ENCODE measurements at regions not wholly inside any gene's neighbourhood (a gene's known extent, or its start where the extent isn't known, plus 50 kb on each side); places are given as distances from the start of the nearest gene placed in this dataset.

DNA sequence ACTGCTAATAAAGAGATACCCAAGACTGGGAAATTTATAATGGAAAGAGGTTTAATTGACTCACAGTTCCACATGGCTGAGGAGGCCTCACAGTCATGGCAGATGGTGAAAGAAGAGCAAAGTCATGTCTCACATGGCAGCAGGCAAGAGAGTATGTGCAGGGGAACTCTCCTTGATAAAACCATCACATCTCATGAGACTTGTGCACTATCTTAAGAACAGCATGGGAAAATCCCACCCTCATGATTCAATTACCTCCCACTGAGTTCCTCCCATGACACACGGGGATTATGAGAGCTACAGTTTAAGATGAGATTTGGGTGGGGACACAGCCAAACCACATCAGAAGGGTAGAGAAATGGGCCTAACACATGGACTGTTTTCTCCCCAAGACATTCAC is 156.3 kb downstream of the CCDC71L start:
- TF ChIP-seq, protein P1, sequence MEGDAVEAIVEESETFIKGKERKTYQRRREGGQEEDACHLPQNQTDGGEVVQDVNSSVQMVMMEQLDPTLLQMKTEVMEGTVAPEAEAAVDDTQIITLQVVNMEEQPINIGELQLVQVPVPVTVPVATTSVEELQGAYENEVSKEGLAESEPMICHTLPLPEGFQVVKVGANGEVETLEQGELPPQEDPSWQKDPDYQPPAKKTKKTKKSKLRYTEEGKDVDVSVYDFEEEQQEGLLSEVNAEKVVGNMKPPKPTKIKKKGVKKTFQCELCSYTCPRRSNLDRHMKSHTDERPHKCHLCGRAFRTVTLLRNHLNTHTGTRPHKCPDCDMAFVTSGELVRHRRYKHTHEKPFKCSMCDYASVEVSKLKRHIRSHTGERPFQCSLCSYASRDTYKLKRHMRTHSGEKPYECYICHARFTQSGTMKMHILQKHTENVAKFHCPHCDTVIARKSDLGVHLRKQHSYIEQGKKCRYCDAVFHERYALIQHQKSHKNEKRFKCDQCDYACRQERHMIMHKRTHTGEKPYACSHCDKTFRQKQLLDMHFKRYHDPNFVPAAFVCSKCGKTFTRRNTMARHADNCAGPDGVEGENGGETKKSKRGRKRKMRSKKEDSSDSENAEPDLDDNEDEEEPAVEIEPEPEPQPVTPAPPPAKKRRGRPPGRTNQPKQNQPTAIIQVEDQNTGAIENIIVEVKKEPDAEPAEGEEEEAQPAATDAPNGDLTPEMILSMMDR (IDR thresholded peaks at IDR 0.05), result no peak
- TF ChIP-seq EZH2 (IDR thresholded peaks at IDR 0.05; ENCODE audit: borderline replicate concordance, insufficient read depth, low read depth, low read length, poor library complexity, severe bottlenecking), result no peak
